HG03064 (cell line): ENCODE measurements at regions not wholly inside any gene's neighbourhood (a gene's known extent, or its start where the extent isn't known, plus 50 kb on each side); places are given as distances from the start of the nearest gene placed in this dataset.

Source experiments
- ATAC-seq: cut with Tn5 transposase; IDR thresholded peaks from one replicate; pipeline ENCODE4 v1.9.1; 2021; ENCODE audit warnings: low read depth; ENCODE audit not compliant: unreplicated experiment

DNA sequence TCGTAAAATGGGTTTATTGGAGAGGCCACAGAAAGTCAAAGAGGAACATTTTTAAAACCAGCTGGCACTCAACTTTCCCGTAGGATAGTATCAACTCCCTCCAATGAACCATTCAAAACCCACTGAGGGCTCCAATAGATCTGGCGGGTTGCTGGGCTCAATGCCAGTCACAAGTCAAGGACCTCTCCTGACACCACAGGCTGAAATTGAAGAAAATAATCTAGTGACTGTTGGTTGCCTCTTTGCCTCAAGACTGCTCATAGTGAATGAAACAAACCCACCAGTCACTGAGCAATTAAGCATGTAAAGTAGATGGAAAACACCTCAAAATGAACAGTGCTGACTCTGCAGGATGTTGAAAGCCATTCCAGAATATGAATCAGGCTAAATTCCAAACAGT lies 500.6 kb upstream of the AGTR1 start:
- ATAC-seq: no peak

DNA sequence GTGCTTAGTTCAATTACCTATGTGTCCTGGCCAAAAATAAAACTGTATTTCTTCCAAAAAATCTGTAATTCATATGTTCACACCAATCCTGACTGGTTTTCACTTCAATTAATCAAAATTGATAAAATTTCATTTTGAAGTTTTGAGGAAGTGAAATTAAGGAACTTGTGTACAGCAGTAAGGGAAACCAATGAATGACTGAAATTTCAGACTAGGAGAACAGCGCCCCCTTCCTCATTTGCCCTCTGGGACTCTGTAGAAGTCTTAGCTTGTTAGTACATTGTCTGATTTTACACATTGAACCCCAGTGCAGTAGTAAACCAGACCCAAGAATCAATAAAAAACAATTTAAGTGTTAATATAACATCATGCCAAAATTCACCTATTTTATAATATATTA lies 495.3 kb upstream of the AGTR1 start:
- ATAC-seq: no peak

DNA sequence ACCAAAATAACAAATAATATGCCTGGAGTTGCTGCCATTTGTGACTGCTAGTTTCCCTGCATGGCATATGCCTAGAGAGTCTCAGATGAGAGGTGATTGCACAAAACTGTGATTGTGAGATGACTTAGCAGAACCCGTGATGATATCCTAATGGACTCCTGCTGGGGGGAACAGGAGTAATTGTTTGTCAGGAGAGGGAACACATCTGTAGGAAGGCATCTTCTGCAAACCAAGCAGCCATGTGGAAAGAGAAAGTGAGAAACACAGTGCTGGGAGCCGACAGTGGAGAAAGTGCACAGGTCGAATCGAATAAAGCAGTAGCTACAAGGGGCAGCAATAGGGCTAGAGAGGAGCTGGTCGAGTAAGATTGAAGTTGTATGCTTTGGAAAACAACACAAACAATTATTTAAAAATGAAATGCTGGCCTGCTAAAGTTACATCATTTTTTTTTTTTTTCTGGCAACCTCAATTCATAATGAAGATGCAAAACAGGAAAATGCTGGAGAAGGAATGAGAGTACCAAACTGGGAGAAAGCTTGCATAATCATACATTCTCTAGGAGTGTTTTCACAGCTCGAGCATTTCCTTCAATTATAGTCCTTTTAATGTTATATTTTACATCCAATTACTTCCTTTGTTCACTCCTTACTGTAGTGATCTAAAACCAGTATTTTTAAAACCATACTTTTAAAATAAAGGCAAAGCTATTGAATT lies 494.2 kb upstream of the AGTR1 start:
- ATAC-seq: no peak

DNA sequence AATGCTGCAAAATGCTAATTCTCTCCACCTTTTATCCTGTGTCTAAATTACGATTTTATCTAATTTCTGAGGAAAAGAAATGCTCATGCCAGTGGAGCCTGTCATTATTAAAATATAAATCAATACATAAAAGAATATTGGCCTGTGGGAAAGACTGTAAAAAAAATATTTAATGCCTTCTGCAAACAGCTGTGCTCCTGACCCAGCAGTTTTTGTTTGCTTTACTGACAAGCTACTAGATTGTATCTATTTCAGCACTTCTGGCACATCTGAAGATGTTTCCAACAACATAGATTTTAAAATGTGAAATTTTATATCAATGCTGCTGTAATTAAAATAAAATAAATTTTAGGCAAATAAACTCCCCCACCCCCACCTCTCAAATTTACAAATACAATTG lies 493.6 kb upstream of the AGTR1 start:
- no peak for ATAC-seq

DNA sequence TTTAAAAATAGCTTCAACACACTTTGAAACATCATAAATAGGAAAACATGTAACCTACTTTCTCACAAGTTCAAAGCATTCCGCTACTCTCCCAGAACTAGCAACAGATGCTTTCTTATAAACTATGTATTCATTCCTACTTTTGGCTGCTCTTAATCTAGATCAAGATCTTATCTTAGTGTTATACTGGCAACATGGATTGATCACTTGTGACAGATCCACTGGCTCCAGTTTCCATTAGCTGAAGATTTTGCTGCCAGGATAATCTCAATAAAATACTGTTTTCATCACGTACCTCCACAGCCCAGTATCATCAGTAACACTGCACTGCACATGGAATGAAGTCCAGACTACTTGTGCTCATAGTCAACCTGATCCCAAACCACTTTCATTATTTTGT lies 491.7 kb upstream of the AGTR1 start:
- ATAC-seq: no peak

DNA sequence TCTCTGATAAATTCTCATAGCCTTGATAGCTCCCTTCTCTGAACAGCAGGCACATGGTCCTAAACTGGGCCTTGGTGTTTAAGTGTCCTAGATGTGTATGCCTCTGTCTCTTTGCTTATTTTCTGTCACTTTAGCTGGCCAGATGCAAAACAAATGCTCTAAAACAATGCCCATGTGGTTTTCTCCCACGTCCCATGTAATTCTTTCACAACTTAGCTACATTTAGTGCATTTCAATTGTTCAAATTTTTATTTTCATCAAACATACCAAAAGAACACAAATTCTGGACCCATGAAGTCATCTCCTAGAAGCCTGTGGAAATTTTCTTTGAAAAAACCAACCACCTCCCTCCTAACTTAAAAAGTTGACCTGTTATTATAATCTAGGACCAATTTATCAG lies 491.3 kb upstream of the AGTR1 start:
- ATAC-seq: no peak

DNA sequence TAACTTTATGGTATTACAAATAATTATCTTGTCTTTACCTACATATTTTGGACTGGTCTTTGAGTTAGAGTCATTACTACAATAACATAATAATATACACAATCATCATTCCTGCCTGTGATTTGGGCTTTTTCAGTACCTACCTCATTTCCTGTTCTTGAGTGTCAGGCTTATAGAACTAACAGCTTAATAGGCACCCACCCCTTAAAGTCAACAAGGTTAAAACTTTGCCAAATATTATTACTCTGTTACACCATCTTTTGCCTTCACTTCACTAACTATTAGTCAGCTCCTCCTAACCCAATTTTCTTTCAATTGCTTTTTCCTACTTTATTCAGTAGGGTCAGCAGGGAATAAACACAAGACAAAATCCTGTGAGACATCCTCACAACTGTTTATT lies 488.7 kb upstream of the AGTR1 start:
- ATAC-seq: no peak

DNA sequence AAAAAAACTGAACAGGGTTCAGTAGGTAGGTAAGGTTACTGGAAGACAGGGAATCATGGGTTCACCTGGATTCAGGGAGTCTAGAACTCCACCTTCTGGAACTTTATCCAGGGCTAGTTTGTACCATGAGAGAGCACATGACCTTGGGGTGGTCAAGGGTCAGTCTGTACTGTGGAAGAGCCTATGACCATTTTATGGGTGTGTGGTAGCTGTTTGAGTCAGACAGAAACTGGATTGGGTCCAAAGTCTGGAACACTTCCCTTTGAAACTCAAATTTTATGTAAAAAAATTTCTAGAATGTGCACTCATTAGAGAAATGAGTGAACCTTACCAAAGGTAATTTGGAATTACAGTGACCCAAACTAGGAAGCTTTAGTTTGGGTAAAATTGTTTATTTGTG lies 486.0 kb upstream of the AGTR1 start:
- ATAC-seq: no peak

DNA sequence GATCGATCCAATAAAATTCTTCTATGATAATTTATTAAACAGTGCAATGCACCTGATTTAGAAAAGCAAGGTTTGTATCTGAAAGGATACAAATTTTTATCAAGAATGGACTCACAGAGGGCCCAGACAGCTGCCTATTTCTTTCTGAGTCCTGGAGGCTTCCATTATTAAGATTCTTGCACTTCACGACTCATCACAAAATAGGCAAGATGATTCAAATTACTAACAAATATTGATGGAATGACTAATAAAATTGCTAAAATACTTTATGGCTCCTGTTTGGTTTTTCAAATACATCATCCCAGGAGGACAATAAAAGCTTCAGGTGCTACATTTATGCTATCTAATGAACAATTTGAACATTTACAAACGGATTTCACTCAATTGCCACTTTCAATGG lies 483.0 kb upstream of the AGTR1 start:
- ATAC-seq: no peak

DNA sequence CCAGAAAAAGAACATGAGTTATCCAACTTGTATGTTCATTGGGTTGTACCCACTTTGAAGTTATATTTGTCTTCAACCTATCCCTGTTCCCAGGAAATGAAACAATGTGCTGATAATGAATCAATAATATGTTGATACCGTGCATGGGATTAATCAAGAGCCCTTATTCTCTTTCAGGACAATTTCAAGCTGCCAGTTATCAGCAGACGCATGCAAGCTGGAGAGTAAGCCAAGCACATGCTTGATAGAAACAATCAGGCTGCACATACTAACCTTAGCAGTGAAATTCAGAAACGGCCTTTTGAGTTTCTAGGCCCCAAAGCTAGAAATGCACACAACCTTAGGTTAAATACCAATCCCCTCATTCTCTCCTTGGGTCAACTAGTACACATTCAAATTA lies 480.4 kb upstream of the AGTR1 start:
- ATAC-seq: no peak

DNA sequence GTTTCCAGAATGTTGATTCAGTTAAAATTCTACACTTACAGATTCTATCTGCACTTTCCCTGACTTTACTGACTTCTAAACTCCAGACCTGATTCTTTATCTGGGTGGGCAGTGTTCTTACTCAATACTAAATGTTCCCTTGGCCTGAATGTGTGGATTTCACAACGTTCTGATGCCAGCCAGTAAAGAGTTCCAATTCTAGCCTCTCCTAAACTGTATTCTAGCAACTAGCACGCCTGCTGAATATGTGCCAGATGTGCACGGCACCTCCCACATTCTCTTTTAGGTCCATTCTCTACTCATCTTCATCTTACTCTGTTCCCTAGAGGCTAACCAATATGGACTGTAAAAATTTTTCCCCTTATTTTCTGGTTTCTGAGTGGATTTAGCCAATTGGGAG lies 479.5 kb upstream of the AGTR1 start:
- no peak for ATAC-seq

DNA sequence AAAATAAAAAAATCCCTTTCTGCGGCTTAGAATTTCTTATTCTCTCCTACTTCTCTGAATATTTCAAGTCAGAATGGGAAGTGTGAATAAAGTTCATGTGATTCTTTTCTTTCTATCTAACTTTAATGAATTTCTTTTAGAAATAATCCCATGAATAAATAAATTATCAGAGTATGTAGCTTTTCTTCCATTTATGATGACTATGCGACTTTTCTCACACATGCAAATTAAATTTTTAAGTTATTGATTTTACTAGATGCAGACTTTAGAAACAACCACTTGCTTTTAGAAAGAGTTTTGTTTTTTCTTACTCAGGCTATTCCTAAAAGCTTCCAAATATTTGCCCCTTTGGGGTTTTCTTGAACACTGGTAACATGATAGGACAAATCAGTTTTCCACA lies 477.7 kb upstream of the AGTR1 start:
- no peak for ATAC-seq

DNA sequence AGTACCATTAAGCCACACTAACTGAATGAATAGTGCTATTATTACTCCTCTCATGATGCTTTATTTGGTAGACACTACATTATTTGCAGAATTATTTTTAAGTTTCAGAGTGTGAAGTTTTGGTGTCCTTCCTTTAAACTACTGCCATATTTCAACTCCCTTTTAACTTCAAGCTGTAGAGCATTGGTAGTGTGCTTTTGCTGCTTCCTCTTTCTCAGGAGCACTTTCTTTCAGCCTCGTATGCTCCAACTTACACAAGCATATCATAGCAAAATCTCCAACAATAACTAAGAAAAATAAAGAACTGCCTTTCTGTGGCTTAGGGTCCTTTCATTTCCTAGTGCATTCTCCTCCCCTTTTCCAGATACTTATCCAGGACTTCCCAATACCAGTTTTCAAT lies 476.4 kb upstream of the AGTR1 start:
- ATAC-seq: no peak

DNA sequence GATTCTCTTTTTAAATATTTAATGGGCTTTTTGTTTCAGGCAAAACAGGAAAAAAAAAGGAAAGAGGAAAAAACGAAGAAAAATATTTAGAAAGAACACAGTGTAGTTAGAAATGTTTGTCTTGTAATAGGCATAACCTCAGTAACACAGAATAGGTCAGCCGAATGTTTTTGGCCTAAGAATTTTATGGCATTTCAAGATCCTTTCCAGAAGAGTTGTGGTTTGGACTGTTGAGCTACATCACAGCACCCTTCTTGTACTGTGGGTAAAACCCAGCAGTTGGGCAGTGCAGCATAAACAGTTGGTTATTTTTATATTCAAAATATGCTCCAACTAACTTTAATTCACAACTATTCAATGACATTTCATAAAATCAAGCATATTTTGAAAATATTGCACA lies 474.4 kb upstream of the AGTR1 start:
- ATAC-seq: no peak

DNA sequence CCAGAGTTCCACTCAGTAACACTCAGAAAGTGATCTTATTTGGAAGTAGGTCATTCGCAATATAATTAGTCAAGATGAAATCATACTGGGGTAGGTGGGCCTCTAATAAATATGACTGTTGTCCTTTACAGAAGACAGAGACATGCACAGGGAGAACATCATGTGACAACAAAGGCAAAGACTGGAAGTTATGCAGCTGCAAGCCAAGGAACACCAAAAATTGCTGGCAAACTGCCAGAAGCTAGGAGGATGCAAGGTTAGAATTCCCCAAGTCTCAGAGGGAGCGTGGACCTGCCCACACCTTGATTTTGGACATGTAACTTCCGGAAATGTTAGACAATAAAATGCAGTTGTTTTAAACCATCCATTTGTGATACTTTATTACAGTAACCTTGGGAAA lies 471.5 kb upstream of the AGTR1 start:
- ATAC-seq: no peak

DNA sequence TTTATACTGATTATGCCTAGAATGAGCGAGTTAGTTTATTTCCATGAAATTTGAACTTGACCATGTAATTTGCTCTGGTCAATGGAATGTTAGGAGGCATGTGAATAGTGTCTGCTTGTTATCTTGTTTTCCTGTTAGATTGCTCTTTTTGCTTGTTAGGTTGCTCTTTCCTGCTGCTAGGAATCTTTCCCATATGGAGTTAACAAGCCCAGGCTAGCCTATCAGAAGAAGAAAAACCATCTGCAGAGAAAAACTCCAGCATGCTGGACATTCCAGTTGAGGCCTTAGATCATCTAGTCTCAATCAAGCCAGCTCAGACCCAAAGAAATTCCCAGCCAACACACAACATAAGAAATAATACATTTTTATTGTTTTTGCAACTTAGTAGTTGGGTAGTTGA lies 470.2 kb upstream of the AGTR1 start:
- ATAC-seq: no peak

DNA sequence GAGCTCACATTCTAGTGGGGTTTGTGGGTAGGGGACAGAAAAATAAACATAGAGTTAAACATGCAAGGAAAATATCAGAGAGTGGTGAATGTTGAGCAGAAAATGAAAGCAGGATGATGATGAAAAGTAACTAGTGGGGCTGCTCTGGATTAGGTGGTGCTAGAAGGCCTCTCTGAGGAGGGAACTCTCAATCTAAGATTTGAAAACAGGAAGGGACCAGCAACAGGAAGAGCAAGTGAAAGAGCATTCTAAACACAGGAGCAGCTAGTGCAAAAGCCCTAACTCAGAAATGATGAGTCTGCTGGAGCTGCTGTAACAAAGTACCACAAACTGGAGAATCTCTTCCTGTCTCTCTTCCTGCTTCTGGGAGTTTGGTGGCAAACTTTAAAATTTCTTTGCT lies 468.6 kb upstream of the AGTR1 start:
- ATAC-seq: no peak

DNA sequence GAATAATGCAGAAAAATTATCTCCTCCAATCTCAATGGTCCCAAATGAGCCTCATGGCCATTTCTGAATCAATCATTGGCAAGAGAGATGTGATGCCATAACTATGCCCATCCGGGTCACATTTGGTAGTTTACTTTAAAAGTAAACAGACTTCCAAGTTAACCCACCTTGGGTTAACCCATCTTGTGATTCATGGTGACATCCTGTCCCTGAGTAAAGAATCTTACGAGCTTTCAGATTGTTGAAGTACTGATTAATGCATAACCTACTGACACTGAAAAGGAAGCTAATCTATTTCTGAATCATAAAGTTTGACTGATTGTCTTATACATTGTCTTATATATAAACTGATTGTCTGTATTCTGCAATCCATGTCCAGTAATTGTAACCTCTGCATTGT lies 467.2 kb upstream of the AGTR1 start:
- ATAC-seq: no peak

DNA sequence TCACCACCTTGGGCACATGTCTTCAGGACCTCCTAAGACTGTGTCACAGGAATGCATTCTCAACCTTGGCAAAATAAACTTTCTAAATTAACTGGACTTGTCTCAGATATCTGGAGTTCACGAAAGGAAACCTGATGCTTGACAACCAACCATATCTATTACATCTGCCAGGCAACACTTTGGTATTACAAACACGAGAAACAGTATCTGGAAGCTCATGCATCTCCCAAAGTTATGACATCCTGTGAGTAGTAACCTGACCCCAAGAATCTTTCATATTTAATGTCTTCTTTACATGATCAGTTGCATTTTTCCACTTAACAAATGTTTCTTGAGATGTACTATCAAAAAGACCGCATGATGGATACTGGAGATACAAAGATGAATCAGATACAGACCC lies 465.3 kb upstream of the AGTR1 start:
- ATAC-seq: no peak

DNA sequence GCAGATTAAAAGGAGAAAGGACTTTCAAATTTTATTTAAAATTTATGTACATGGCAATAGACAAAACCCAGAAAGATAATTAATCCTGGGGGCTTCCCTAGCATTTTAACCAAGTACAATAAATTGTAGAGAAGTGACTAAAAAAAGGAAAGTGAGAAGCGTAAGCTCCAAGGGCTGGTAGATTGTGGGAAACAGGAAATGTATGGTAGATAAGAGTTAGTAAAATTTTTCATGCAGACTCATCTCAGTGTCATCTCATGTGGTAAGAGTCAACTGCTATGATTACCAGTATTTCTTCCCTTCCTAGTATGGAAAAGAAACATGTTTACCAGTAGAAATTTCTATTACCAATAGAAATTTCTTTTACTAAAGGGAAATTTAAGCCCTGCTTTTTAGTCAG lies 464.3 kb upstream of the AGTR1 start:
- no peak for ATAC-seq

DNA sequence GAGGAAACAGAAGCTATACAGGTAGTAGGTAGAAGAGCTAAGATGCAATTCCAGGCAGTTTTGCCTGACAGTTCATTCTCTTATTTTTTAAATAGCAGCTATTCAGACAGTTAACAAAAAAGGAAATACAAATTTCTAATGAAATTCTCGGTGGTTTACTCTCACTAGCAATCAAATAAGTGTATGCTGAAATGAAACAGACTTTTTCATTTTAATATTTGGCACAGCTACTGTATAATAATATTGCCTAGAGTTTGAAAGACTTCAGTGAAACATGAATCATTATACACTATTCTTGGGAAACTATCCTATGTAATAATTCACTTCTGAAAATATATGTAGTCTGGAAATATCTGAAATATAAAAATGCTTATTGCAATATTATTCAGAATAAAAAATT lies 463.2 kb upstream of the AGTR1 start:
- ATAC-seq: no peak

DNA sequence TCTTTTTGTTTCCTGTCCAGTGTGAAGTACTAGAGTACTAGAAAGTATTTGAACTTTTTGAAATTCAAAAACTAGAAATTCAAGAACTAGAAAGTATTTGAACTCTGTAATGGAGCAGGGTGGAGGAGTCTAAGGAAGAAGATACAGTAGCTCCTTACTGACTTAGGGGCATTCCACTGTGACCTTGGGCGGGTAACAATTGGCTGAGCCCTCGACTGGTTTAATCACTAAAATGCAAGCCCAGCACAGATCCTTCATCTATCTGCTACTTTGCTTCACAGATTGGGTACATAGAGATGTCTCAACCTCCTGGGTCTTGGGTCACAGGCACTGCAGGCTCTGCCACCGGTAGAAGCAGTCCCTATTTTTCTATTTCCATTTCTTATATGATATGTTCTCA lies 462.1 kb upstream of the AGTR1 start:
- no peak for ATAC-seq

DNA sequence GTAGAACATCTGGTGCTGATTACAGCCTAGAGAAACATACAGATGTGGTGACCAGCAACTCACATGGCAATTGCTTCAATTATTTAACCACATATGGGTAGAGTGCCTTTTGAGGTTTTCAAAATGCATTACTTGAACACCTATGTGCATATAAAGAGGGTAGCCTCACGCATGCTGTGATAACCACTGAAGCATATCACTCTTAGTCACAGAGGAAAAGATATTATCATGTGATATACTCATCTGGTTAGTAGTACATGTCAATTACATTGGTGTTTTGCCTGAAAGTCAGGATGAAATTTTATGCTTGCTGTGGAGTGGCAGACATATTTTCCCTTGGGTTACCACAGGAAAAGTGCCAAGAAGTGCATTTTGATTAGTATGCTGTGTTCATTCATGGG lies 459.3 kb upstream of the AGTR1 start:
- ATAC-seq: no peak
